Upper lobe of left lung (tissue), 6 donors: ENCODE measurements at regions not wholly inside any gene's neighbourhood (a gene's known extent, or its start where the extent isn't known, plus 50 kb on each side); places are given as distances from the start of the nearest gene placed in this dataset.

Experiments used
- ATAC-seq, 2 donors: fragments of 200-7000 bp; cut with Tn5 transposase; one replicate each; pipeline ENCODE4 v1.9.1; 2022; ENCODE audit warnings: mild to moderate bottlenecking in 2 of 2, moderate library complexity in 2 of 2; ENCODE audit not compliant: low FRiP score in 2 of 2
- DNase-seq, 2 donors: peaks; one replicate each; pipeline ENCODE4 v3.0.0-alpha.2; 2019 to 2020
- H3K27ac ChIP-seq, 4 donors: fragments of 200-600 bp; sonication (generic); one replicate each; pipeline ENCODE4 v1.5.1; 2016 to 2019
- H3K27me3 ChIP-seq, 4 donors: fragments of 200-600 bp; sonication (generic); one replicate each; pipeline ENCODE4 v1.5.1; 2017 to 2019
- H3K36me3 ChIP-seq, 4 donors: fragments of 200-600 bp; sonication (generic); one replicate each; pipeline ENCODE4 v1.5.1; 2016 to 2019
- H3K4me1 ChIP-seq, 4 donors: fragments of 200-600 bp; sonication (generic); one replicate each; pipeline ENCODE4 v1.5.1; 2018 to 2019
- H3K4me3 ChIP-seq, 4 donors: fragments of 200-600 bp; sonication (generic); one replicate each; pipeline ENCODE4 v1.5.1; 2017 to 2019; ENCODE audit warnings: mild to moderate bottlenecking in 2 of 4, moderate library complexity in 1 of 4
- H3K9me3 ChIP-seq, 4 donors: fragments of 200-600 bp; sonication (generic); one replicate each; pipeline ENCODE4 v1.5.1; 2018 to 2019
- EP300 ChIP-seq, 4 donors: sonication (generic); formaldehyde crosslinking; IDR thresholded peaks; one replicate each; pipeline ENCODE4 v1.5.1; 2017; ENCODE audit warnings: antibody characterized with exemption in 4 of 4, control low read depth in 2 of 4
- POLR2A ChIP-seq, 4 donors: fragments of 450-650 bp; IDR thresholded peaks; one replicate each; pipeline ENCODE4 v1.5.1; 2016 to 2017; ENCODE audit warnings: antibody characterized with exemption in 4 of 4, mild to moderate bottlenecking in 2 of 4
- POLR2AphosphoS5 ChIP-seq, 2 donors: sonication (generic); formaldehyde crosslinking; IDR thresholded peaks; one replicate each; pipeline ENCODE4 v1.5.1; 2017; ENCODE audit warnings: antibody characterized with exemption in 2 of 2
- WGBS, 2 donors: methylation state at CpG; one replicate each; pipeline ENCODE4 v1.1.5; 2017 to 2018; 5-methylcytosine and 5-hydroxymethylcytosine counted together
- TF ChIP-seq, protein P1 (sequence below), 6 experiments: fragments of 450-650 bp in 4 of 6; fragments of 200-600 bp in 2 of 6; sonication (generic) in 2 of 6; IDR thresholded peaks; one replicate each; pipeline ENCODE4 v1.5.1; 2016 to 2019; ENCODE audit warnings: antibody characterized with exemption in 6 of 6
- donor health status: DM: no; HTN: no; CAD: no; lungs with moderate emphysema.
- donor health status: DM: no; HTN: yes; CAD: no; lungs with severe emphysema.

DNA sequence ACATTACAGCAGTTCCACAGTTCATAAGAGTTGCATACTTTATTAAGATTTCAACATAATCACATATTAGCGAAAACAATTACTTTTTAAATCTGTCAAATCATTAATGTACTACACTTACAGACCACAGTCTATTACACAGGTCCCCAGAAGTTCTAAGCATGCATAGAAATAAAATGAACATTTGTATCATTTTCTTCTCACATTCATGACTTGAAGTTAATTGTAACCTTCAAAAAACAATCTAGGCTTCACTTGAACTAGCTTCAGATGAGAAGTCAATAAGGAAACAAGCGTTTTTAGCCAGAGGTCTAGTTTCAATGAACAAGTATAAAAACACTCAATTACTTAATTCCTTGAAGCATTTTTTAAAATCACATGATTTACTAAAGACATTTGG lies 238.3 kb downstream of the HACE1 start:
- peaks cover 0 to 11% (median 1%) of the 10 kb centered on the region in 4 donors for H3K4me1 ChIP-seq
- ATAC-seq (no peak), DNase-seq (no peak)
- no peaks in the 10 kb centered on the region for H3K36me3 ChIP-seq
- 67 to 71% methylated on average over 2 of the region's 2 CpGs for WGBS, 2 donors
- H3K27ac ChIP-seq = no peak overlapping the region
- H3K9me3 ChIP-seq = no peaks in the 10 kb centered on the region
- TF ChIP-seq POLR2A (IDR thresholded peaks at IDR 0.05) = no peak
- no peak for TF ChIP-seq POLR2AphosphoS5 (IDR thresholded peaks at IDR 0.05)
- no peak for TF ChIP-seq EP300 (IDR thresholded peaks at IDR 0.05)
- TF ChIP-seq, protein P1, sequence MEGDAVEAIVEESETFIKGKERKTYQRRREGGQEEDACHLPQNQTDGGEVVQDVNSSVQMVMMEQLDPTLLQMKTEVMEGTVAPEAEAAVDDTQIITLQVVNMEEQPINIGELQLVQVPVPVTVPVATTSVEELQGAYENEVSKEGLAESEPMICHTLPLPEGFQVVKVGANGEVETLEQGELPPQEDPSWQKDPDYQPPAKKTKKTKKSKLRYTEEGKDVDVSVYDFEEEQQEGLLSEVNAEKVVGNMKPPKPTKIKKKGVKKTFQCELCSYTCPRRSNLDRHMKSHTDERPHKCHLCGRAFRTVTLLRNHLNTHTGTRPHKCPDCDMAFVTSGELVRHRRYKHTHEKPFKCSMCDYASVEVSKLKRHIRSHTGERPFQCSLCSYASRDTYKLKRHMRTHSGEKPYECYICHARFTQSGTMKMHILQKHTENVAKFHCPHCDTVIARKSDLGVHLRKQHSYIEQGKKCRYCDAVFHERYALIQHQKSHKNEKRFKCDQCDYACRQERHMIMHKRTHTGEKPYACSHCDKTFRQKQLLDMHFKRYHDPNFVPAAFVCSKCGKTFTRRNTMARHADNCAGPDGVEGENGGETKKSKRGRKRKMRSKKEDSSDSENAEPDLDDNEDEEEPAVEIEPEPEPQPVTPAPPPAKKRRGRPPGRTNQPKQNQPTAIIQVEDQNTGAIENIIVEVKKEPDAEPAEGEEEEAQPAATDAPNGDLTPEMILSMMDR (IDR thresholded peaks at IDR 0.05) = no peak
- H3K27me3 ChIP-seq = no peaks in the 10 kb centered on the region
- no peak overlapping the region for H3K4me3 ChIP-seq

DNA sequence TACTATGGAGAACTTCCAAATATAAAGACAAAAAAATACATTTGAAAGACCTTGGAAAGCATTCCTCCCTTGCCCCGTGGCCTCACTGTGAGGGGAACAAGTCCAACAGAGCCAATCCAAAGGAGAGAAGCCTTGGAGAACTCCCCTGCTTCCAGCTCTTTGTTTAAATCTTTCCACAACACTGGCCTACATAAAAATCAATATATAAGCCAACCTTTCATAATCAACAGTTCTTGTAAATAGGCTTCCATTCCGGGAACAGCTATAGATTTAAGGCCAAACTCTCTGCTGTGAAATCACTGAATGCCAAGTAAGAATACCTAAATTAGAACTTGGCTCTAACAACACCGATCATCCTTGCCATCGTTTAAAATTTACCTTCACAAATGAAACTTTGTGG lies 242.1 kb downstream of the HACE1 start:
- ATAC-seq (no peak), DNase-seq (no peak)
- Histone ChIP-seq H3K27me3 (no peaks in the 10 kb centered on the region), H3K27ac (no peak overlapping the region), H3K9me3 (no peaks in the 10 kb centered on the region), H3K4me3 (no peak overlapping the region), H3K4me1 (peaks cover 0 to 4% (median 0%) of the 10 kb centered on the region in 4 donors), H3K36me3 (no peaks in the 10 kb centered on the region)
- TF ChIP-seq, protein P1 (IDR thresholded peaks at IDR 0.05) = no peak
- TF ChIP-seq EP300 (IDR thresholded peaks at IDR 0.05) = no peak
- TF ChIP-seq POLR2A (IDR thresholded peaks at IDR 0.05) = no peak
- TF ChIP-seq POLR2AphosphoS5 (IDR thresholded peaks at IDR 0.05) = no peak
- WGBS, 2 donors = 65 to 78% methylated on average over 4 of the region's 4 CpGs

DNA sequence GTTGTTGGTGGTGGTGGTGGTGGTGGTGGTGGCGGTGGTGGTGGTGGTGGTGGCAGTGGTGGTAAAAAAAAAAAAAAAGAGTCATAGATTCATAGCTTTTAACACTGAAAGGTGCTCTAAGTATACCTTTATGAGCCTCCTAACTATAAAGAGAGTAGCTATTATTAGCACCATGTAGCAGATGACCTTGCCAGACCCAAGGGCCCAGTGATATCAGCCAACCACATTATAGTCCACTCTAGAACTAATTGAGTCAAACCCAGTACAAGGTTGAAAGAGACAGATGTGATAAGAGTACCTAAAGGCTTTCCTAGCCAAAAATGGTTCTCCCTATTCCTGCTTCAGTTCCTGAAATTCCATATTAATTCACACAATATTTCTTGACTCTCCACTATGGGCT lies 245.3 kb downstream of the HACE1 start:
- Histone ChIP-seq H3K4me3 (no peak overlapping the region), H3K27ac (no peak overlapping the region), H3K36me3 (no peaks in the 10 kb centered on the region), H3K4me1 (no peaks in the 10 kb centered on the region), H3K27me3 (no peaks in the 10 kb centered on the region), H3K9me3 (no peaks in the 10 kb centered on the region)
- WGBS, 2 donors = 79 to 100% methylated on average over 1 of the region's 1 CpG
- ATAC-seq (no peak), DNase-seq (no peak)
- TF ChIP-seq POLR2A (IDR thresholded peaks at IDR 0.05) (no peak), EP300 (IDR thresholded peaks at IDR 0.05) (no peak)

DNA sequence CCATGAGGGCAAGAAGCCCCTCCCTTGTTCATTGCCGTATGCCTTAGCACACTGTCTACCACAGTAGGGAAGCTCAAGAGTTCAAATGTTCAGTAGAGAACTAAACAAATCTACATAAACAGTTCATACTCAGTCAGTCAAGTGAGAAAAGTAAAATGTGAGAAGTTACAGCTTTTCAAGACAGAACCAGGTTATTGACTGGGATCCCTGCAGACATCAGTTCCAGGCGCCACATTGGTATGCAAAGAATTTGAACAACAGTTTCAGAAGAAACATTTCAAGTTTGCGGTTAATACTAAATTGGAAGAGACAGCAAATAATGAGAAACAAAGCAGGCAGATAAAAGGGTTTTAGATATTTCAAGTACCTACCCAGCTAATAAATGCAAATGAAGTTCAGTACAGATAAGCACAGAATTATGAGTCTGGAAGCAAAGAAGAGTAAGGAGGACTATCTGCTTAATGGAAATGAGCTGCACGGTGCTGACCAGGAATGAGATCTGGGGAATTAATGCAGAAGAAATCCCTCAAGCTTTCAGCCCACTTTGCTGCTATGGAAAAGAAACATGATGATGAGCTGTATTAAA lies 246.2 kb downstream of the HACE1 start:
- no peak overlapping the region for H3K27ac ChIP-seq
- ATAC-seq = no peak
- TF ChIP-seq EP300 (IDR thresholded peaks at IDR 0.05) = no peak
- TF ChIP-seq, protein P1 (IDR thresholded peaks at IDR 0.05) = no peak
- TF ChIP-seq POLR2A (IDR thresholded peaks at IDR 0.05) = no peak
- no peak for TF ChIP-seq POLR2AphosphoS5 (IDR thresholded peaks at IDR 0.05)

DNA sequence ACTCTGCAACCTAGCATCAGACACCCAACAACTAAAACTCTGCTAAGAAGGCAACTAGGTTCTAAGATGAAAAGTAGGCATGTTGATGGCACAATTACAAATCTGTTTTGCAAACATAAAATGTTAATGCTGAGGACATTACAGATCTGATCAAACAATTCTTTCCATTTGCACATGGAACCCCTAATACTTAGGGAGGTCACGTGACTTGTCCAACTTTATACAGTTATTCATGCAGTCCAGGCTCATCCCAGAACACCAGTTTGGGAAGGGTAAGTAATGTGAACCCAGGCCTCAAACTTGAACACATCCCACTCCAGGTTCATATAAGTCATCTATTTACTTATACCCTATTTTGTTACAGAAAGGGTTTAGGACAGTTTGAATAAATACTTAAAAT lies 247.2 kb downstream of the HACE1 start:
- TF ChIP-seq EP300 (IDR thresholded peaks at IDR 0.05) = no peak
- TF ChIP-seq POLR2AphosphoS5 (IDR thresholded peaks at IDR 0.05) = no peak
- TF ChIP-seq POLR2A (IDR thresholded peaks at IDR 0.05) = no peak
- TF ChIP-seq, protein P1 (IDR thresholded peaks at IDR 0.05) = no peak
- ATAC-seq (no peak), DNase-seq (no peak)
- 50 to 94% methylated on average over 1 of the region's 1 CpG for WGBS, 2 donors
- Histone ChIP-seq H3K27ac (no peak overlapping the region), H3K4me3 (no peak overlapping the region), H3K36me3 (no peaks in the 10 kb centered on the region), H3K27me3 (no peaks in the 10 kb centered on the region), H3K9me3 (no peaks in the 10 kb centered on the region), H3K4me1 (no peaks in the 10 kb centered on the region)

More for the DNA sequence above, 246.2 kb downstream of the HACE1 start:
- H3K27me3 ChIP-seq = no peaks in the 10 kb centered on the region
- WGBS, 2 donors = 38 to 61% methylated on average over 4 of the region's 4 CpGs
- no peaks in the 10 kb centered on the region for H3K9me3 ChIP-seq
- no peak for DNase-seq
- no peak overlapping the region for H3K4me3 ChIP-seq
- no peaks in the 10 kb centered on the region for H3K4me1 ChIP-seq
- H3K36me3 ChIP-seq = no peaks in the 10 kb centered on the region
